Suppressor macrophage treated with lipopolysaccharide for 1 hour (primary cell): ENCODE measurements at regions not wholly inside any gene's neighbourhood (a gene's known extent, or its start where the extent isn't known, plus 50 kb on each side); places are given as distances from the start of the nearest gene placed in this dataset.

ENCODE experiments used
- DNase-seq, 3 donors: peaks; one replicate each; pipeline ENCODE4 v3.0.0-alpha.2; 2020 to 2022

DNA sequence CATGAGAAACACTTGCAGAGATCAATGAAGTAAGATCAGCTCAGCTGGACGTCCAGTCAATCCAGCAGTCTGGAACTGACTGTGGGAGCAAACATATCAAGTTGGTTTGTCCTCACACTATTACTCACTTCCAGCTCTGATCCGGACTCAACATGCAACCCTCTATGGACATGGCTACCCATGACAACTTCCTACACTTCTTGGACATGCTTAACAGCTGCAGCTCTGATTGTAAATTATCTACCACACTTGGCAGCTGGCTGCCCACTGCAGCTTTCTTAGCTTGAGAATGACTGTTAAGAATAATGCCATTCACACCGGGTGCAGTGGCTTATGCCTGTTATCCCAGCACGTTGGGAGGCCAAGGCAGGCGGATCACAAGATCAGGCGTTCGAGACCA lies 429.8 kb downstream of the EPHA4 start:
- no peak for DNase-seq

DNA sequence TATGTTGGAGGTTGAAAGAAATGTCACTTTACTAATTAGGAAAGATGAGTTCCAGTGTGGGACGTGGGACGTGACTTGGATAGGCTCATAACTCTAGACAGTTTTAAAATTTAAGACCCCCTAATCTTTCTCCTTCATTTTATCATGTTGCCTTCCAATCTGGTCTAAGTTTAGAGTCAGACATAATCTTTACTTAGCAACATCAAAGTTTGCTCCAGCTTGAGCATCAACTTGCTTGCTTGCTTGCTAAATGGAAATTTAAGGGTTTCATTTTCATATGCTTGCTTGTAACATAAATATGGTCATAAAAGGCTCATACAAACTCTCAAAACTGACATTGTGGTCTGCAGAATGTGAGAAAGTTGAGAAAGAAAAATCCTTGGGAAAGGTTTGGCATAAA lies 428.9 kb downstream of the EPHA4 start:
- DNase-seq = no peak

DNA sequence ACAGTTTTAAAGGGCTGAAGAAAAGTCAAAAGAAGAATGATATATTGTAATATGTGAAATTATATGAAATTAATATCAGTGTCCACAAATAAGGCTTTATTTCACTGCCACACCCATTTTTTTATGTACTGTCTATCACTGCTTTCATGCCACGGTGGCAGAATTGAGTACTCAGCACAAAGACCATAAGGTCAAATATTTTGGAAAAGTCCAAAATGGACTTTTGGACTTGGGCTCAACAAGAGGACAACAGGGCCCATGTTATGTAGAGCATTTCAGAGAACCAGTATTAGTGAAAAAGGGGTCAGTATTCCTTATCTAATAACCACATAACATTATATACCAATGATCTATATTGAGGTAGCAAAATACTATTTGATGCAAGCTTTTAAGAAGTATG lies 427.2 kb downstream of the EPHA4 start:
- no peak for DNase-seq

DNA sequence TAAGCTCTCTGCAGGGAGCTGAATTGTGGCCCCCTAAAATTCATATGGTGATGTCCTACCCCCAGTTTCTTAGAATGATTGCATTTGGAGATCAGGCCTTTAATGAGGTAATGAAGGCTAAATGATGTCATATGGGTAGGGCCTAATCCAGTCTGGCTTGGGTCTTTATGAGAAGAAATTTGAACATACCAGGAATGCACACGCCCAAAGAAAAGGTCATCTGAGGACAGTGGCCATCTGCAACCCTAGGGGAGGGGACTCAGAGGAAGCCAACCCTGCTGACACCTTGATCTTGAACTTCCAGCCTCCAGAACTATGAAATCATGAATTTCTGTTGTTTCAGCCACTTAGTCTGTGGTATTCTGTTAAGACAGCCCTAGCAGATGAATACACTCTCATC lies 426.7 kb downstream of the EPHA4 start:
- DNase-seq = no peak

DNA sequence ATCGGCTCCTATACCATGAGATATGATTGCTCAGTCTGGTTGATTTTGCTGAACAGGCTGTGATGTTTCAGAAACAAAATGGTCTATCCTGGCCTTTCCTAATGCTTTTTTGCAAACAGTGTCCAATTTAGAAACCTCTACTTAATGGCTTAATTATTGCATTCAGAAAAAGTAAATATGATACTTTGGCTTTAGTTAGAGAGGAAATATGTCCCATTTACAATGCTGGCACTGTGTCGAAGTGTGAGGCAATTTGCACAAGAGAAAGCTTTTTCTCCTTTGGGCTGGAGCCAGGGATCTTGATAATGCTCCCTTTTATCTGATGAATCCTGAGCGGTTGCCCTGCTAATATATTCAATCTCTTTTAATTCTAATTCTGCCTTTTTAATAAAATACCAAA lies 418.9 kb downstream of the EPHA4 start:
- no peak for DNase-seq

DNA sequence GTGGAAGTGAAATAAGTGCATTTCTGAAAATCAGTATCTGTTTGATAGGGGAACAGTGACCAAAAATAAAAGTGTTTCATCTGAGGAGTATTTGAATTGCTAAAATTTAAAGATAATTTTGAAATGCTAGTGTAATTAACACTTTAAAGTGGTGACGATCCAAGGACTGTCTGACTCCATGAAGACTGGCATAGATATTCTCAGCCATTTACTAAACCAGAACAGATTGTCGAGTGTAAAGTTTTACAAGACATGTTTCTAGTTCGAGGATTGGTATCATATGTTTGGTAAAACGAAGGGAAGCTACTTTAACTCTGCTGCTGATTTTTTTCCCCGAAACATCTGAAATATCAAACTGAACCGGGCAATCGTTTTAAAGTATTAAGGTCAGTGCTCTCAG lies 417.9 kb downstream of the EPHA4 start:
- no peak for DNase-seq

DNA sequence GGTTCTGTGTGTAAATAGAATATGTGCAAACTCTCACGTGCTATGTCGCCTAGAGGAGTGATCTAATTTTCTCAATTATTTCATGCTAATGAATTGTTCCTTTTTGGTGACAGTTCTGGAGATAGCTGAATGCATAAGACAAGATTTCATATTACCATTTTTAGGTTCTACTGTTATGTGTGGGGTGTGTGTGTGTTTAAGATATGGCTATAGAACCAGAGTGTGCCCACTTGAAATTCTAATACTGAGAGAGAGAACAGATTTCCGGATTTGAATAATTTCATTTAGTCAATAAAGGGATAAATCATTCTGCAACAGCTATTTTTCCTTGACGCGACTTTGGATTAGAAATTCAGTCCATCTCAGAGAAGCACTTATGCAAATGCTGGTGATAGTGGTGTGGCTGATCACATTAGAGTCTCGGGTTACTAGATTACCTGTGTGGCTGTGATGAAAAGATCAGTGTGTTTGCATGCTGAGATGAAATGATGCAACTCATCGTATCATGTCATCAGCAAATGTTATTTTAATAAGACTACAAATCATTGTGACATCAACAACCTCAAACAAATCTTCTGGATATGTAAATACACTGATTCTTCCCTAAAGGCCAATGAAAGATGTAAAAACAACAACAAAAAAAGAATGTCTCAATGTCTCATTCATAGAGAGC lies 415.9 kb downstream of the EPHA4 start:
- DNase-seq = no peak

DNA sequence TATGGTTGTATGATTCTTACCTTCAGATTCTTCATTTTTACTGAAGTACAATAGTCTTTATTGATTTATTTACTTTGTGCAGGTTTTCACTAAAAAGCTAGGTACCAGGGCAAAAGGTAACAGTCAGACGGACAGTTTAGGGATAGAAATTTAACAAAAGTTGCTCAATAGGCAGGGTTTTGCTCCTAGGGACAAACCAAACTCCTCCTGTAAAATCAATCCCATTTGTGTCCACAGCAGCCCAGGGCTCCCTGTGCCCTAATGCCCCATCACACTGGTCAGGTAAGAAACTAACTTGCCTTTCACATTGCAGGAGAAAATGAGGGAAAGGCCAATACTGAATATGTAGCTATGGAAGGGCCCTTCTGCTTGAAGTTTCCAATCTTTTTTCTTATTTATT lies 410.9 kb downstream of the EPHA4 start:
- no peak for DNase-seq

DNA sequence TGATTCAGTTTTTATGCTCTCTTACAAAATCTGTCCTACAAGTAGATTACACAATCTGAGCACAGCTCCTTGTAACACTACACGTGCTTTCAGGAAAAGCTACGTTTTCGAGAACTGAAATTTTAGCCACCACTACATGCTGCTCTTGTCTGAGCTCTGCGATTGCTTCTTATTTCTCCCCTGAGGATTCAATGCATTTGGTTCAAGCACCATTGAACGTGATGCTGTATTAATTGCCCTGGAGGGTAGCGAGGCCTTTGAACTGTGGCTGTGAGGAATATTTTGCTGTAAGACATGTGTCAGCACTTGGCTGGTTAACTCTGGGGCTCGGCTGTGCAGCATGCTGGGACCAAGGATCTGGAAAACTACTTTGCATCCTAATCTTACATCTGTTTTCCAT lies 405.8 kb downstream of the EPHA4 start:
- DNase-seq = no peak

DNA sequence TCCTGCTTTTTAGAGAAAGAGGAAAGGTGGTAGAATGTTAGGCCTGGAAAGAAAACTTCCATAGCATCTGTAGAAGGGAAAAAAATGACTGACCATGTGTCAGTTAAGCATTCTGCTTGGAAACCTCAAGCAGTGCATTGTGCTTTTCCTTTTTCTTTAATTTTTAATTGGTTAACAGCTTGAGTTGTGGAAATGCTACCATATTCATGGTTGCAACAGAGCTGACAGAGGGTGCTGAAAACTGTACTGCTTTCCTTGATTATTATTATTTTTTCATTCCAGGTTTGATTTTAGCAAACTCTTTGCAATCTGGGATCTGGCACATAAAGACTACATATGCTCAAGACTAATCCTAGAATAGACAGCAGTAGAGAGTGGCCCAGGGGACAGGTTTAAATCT lies 404.5 kb downstream of the EPHA4 start:
- DNase-seq = no peak

DNA sequence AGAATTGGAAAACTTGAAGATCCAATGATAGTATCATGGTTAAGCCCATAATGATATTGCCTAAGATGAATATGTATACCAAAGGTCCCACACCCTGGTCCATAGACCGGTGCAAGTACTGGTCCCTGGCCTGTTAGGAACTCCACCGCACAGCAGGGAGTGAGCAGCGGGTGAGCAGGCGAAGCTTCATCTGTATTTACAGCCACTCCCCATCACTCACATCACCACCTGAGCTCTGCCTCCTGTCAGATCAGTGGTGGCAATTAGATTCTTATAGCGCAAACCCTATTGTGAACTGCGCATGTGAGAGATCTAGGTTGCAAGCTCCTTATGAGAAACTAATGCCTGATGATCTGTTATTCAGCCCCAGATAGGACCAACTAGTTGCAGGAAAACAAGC lies 402.4 kb downstream of the EPHA4 start:
- no peak for DNase-seq

DNA sequence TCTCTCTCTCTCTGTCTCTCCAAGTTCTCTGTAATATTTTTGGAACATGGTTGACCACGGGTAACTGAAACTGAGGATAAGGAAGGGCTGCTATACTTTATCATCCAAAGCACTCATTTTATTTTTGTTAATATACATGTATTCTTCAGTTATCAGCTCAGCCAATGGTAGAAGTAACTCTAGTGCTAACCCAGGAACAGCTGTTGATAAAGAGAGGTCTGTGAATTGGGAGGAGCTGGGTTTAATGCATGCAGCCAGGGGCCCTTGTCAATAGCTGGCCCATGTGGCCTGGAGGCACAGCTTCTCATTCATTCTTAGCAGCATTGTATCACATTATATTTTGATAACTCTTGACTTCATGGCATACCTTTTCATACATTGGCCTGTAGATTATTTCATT lies 401.6 kb downstream of the EPHA4 start:
- DNase-seq = no peak

DNA sequence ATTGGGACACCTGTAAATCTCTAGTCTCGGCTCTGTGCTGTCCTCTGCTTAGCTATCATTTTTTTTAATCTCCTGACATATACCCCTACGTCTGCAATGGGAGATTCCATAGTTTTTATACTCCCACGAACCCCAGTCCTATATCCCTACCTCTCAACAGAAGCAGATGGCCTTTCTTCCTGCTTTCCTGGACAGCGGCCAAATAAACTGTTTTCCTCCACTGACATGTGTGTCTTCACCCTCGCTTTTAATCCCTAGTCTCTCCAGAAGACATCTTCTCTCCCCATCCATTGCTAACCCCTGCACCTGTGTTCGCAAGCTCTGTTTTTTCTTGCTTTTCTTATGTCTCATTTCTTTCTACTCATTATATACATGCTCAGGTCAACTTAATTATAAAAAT lies 395.4 kb downstream of the EPHA4 start:
- no peak for DNase-seq

DNA sequence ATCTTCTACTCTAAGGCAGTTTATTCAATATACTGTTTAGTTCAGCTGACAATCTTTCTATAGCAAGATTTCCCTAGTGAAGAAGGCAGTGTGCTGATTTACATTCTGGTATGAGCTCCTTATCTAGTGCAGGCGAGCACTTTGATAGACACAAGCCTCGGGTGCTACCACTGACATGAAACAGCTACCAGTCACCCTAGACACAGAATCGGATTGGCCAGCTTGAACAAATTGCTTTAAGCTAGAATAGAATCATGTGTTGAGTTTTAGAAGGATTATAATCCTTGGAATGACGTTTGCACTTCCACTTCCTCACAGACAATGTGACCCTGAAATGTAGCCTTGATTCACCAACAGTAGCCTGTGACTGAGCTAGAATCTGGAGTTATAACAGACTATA lies 394.0 kb downstream of the EPHA4 start:
- DNase-seq = no peak

DNA sequence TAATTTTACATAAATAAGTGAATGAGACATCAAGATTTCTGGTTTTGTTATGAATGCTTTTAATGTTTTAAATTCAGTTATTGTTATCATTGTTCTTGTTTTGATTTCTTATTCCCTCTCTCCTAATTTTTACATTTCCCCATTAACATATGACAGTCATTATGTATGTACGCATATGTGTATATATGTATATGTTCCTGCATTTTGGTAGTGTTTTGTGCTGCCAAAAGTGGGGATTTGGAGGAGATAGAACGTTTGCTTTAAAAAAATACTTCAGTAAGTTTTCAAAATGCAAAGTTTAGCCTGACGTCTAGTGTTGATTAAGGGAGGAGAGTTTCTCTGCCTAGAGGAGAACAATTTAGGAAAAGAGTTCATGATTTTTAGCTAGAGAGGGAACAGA lies 385.2 kb downstream of the EPHA4 start:
- no peak for DNase-seq

DNA sequence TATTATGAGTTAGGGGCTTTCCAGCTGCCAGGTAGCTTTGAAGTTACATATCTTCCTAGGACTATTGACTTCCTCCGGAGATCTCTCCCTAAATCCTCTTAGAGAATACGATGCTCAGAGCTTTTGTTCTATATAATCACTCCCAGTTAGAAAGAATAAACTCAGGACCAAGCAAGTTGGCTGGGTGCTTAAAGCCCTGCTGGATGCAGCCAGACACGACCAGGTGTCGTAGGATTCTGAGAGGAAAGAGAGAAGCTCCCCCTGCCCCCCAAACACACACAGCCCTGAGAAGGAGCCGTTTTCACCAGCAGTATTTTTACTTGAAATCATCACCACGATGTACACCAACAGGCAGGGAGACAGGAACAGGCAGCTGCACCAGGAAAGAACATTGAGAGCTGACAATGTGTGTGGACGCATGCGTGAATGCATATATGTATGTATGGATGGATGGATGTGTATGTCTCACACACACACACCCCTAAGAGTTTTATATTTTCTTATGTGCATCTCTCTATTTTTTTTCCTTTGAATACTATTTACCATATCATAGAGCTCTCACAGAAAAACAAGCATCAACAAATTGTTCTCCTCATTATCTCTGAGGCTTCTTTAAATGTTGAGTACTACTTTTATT lies 382.6 kb downstream of the EPHA4 start:
- no peak for DNase-seq

DNA sequence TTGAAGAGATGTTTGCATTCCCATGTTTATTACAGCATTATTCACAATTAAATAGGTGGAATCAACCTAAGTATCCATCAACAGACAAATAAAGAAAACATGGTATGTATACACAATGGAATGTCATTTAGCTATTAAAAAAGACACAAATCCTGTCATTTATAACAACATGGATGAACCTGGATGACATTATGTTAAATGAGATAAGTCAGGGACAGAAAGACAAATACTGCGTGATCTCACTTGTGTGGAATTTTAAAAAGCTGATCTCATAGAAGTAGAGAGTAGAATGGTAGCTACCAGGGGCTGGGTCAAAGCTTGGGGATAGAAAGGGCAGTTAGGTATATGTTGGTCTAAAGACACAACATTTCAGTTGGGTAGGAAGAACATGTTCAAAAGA lies 376.3 kb downstream of the EPHA4 start:
- no peak for DNase-seq

DNA sequence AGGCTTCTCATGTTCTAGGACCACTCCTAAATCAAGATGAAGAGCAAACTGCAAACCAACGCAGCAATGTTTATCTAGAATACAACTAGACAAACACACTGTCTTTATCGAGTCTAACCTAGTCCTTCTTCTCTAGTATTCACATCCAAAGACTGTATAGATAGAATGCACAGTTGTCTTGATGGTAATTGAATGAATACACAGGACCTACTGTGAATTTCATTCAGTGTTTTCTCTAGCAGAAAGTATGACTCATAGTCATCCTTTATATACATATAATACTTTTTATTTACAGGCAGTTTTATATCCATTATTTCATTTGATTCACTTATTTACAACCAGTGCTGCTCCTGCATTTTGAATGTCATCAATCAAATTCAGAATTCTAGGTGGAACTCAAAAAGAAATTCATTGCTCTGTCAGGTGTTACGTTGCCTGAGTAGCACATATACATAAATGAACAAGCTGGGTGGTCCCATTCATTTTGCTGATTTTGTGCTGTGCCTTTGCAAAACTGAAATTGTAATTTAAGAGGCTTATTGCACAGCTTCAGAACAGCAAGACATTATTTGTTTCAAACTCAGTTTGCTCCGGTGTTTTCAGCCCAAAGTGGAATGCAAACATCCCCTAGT lies 374.8 kb downstream of the EPHA4 start:
- no peak for DNase-seq

DNA sequence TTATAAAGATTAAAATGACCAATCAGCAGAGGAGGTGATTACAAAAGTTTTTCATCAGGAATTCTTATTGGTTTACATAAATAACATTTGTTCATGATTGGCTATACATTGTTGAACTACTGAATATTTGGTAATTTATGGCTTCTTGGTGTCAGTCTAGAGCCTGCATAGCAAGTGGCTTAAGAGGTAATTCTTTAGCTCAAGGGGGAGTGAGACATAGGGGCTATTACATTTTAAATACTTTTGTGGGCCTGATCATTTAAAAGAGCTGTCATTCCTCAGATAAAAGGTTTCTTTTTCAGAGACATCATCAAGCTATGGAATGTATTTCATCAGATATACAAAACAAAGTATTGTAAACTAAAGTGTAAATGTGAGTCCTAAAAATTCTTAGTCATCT lies 373.8 kb downstream of the EPHA4 start:
- DNase-seq = no peak

DNA sequence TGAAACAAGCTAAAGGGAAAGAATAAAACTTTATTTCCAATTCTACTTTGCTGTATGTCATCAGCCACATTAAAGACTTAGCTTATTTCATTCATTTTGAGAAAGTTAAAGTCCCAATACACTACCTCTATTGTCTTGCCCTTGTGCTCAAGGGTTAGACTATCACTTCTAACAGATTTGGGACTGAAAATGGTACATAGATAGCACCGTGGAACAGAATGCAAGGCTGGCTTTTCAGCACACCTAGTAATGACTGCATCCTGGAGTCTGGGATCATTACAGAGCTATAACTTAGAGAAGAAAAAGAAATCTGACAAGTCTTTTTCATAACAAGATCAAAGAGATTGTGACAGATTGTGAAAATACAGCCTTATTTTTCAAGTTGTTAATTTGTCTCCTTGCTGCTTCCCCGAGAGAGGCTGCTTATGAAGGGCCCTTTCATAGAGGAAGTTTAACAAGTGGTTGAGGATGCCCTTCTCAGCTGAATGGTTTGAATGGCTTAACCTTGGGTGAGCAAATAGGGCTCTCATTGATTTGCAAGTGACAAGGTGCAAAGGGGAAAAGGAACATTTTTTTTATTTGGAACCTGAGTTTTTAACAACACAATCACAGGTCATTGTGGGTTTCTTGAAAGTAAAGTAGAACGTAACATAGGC lies 371.8 kb downstream of the EPHA4 start:
- DNase-seq = no peak

DNA sequence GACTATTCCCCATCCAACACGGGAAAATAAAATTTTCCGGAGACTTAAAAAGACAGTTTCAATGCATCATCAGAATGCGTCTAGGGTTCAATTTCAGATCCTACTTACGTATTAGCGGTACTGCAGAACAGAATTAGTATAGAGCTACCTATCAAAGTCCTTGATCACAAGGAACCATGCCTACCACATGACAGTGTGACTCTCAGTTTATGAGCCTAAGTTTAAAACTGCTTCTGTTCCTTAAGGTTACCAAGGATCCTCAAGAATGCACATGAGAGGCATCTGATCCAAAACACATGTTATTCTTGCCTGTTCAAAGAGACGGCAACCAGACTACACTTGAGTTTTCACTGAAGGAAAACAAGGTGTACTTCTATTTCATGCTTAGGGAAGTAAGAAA lies 369.7 kb downstream of the EPHA4 start:
- DNase-seq = no peak

DNA sequence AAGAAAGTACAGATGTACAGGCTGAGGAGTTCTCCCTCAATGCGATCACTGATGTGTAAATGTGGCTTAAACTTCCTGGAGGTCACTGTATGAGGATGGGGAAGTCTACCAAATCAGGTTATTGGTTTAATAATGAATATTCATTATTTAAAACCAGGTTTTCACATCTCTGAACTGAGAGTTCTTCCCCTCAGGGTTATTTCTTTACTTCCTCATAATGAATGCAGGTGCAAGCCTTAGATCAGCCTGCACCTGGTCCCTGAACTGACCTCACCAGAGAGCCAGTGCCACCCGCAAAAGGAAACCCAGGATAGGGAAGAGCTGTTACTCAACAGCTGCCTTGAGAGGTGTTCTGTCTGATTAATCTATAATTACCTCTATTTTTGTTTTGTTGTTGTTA lies 369.0 kb downstream of the EPHA4 start:
- DNase-seq = no peak

DNA sequence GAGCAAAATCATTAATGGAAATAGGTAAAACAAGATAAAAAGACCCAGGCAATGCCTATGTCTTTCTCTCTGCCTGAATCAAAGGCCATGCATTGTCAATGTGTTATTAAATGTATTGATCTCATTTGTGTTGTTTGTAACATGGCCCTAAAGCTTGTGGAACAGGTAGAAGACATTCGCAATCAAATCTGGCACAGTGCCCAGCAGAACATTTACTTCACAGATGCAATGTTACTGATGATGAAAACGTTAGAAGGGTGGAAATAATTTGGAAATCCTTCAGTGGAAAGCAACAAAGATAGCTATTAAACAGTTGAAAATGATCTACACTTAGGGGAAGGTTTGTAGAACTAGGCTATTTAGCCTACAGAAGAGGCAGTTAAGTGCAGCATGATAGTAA lies 368.2 kb downstream of the EPHA4 start:
- DNase-seq = no peak

DNA sequence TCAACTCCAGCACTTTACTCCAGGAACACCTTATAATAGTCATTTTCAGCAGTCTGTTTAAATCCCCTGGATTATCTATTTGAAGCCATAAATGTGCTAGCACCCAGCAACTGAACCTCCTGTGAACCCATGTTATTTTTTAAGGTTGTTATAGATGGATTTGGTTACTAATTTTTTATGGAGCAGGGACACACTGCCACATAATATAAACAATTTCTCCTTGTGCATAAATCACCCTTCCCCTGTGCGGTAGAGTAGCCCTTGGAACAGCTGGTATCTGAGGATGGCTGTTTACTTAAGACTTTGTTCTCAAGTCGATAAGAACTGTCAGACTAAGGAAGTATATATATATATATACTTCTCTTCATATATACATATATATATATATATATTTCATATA lies 367.4 kb downstream of the EPHA4 start:
- no peak for DNase-seq
